GM23248 (cell line): ENCODE measurements at regions not wholly inside any gene's neighbourhood (a gene's known extent, or its start where the extent isn't known, plus 50 kb on each side); places are given as distances from the start of the nearest gene placed in this dataset.

Experiments
- DNase-seq: peaks from one replicate; pipeline ENCODE4 v3.0.0-alpha.2; 2015
- H2AFZ ChIP-seq: fragments of 200-600 bp; sonication (generic); 2 replicates; pipeline ENCODE4 v1.6.1; 2016; ENCODE audit warnings: antibody characterized with exemption
- H3F3A ChIP-seq: fragments of 200-600 bp; sonication (generic); 2 replicates; pipeline ENCODE4 v1.6.1; 2016; ENCODE audit warnings: mild to moderate bottlenecking, antibody characterized with exemption, mixed run types; ENCODE audit not compliant: insufficient read depth
- H3K27ac ChIP-seq: fragments of 200-600 bp; sonication (generic); 2 replicates; pipeline ENCODE4 v1.5.1; 2016; ENCODE audit warnings: mild to moderate bottlenecking
- H3K27me3 ChIP-seq: fragments of 200-600 bp; sonication (generic); replicated peaks from 2 replicates; pipeline ENCODE4 v1.6.1; 2016; ENCODE audit warnings: mild to moderate bottlenecking; ENCODE audit not compliant: insufficient read depth
- H3K36me3 ChIP-seq: fragments of 200-600 bp; sonication (generic); 2 replicates; pipeline ENCODE4 v1.6.1; 2016; ENCODE audit warnings: low read depth, mild to moderate bottlenecking
- H3K4me1 ChIP-seq: fragments of 200-600 bp; sonication (generic); 2 replicates; pipeline ENCODE4 v1.6.1; 2016; ENCODE audit warnings: mild to moderate bottlenecking; ENCODE audit not compliant: insufficient read depth
- H3K4me2 ChIP-seq: fragments of 200-600 bp; sonication (generic); one replicate; pipeline ENCODE4 v1.6.1; 2016; ENCODE audit warnings: mild to moderate bottlenecking; ENCODE audit not compliant: unreplicated experiment
- H3K4me3 ChIP-seq: fragments of 200-600 bp; sonication (generic); 2 replicates; pipeline ENCODE4 v1.5.1; 2016; ENCODE audit warnings: mild to moderate bottlenecking
- H3K79me2 ChIP-seq: fragments of 200-600 bp; sonication (generic); 2 replicates; pipeline ENCODE4 v1.6.1; 2016; ENCODE audit warnings: mild to moderate bottlenecking; ENCODE audit not compliant: insufficient read depth
- H3K9ac ChIP-seq: fragments of 200-600 bp; sonication (generic); 2 replicates; pipeline ENCODE4 v1.6.1; 2016; ENCODE audit warnings: mild to moderate bottlenecking
- H3K9me2 ChIP-seq: fragments of 200-600 bp; sonication (generic); 2 replicates; pipeline ENCODE4 v1.6.1; 2016; ENCODE audit warnings: mixed run types, mild to moderate bottlenecking, moderate library complexity; ENCODE audit not compliant: insufficient read depth
- H3K9me3 ChIP-seq: fragments of 200-600 bp; sonication (generic); one replicate; pipeline ENCODE4 v1.6.1; 2017; ENCODE audit warnings: low read depth
- H4K20me1 ChIP-seq: fragments of 200-600 bp; sonication (generic); 2 replicates; pipeline ENCODE4 v1.6.0; 2016; ENCODE audit not compliant: insufficient read depth
- EZH2 ChIP-seq: fragments of 200-600 bp; sonication (generic); IDR thresholded peaks from 2 replicates; pipeline ENCODE4 v1.6.1; 2018; ENCODE audit warnings: antibody characterized with exemption, mild to moderate bottlenecking; ENCODE audit not compliant: insufficient read depth, poor library complexity, severe bottlenecking
- EZH2phosphoT487 ChIP-seq: fragments of 200-600 bp; sonication (generic); IDR thresholded peaks from 2 replicates; pipeline ENCODE4 v1.6.1; 2018; ENCODE audit warnings: antibody characterized with exemption, moderate library complexity, mild to moderate bottlenecking, low read depth; ENCODE audit not compliant: insufficient read depth
- WGBS, 2 experiments: methylation state at CpG; one replicate each; pipeline ENCODE4 v1.1.6; 2015 to 2017; ENCODE audit warnings: low lambda C conversion rate in 2 of 2, low coverage in 1 of 2; ENCODE audit errors: missing lambda C conversion rate in 2 of 2; 5-methylcytosine and 5-hydroxymethylcytosine counted together
- in situ Hi-C: fragments of 300-500 bp; cut with MboI; formaldehyde crosslinking; loops from 2 replicates; pipeline ENCODE4 v1.15.0; 2020

GRCh38 chr3:34260271-34261000, 462.0 kb downstream of the PDCD6IP start:
- Histone ChIP-seq H3K27ac (no peak overlapping the region), H3K36me3 (no peaks in the 10 kb centered on the region), H3K4me3 (no peak overlapping the region), H3K9ac (no peak overlapping the region), H3K9me2 (no peaks in the 10 kb centered on the region), H2AFZ (no peak overlapping the region), H3K4me1 (no peaks in the 10 kb centered on the region), H3K9me3 (no peaks in the 10 kb centered on the region), H3F3A (no peaks in the 10 kb centered on the region), H3K4me2 (no peak overlapping the region), H3K79me2 (no peaks in the 10 kb centered on the region), H3K27me3 (no peaks in the 10 kb centered on the region; the same call in 1 of the 2 replicates), H4K20me1 (no peaks in the 10 kb centered on the region)
- peak; percentile 61 for DNase-seq
- no peak for TF ChIP-seq EZH2phosphoT487
- TF ChIP-seq EZH2: no peak
- 3% methylated on average over 2 of the region's 2 CpGs for WGBS, 2 experiments
- in situ Hi-C loops: no loop called here

- Histone ChIP-seq H2AFZ (no peak overlapping the region), H3K9me3 (no peaks in the 10 kb centered on the region), H3K9ac (no peak overlapping the region), H3K27me3 (no peaks in the 10 kb centered on the region; the same call in 1 of the 2 replicates), H3K4me2 (no peak overlapping the region), H3K36me3 (no peaks in the 10 kb centered on the region), H3K79me2 (no peaks in the 10 kb centered on the region), H3K4me1 (no peaks in the 10 kb centered on the region), H4K20me1 (no peaks in the 10 kb centered on the region), H3K9me2 (no peaks in the 10 kb centered on the region), H3F3A (no peaks in the 10 kb centered on the region), H3K27ac (no peak overlapping the region), H3K4me3 (no peak overlapping the region)
- DNase-seq: peak; percentile 26
- 7 to 25% methylated on average over 1 of the region's 1 CpG for WGBS, 2 experiments
- TF ChIP-seq EZH2 (no peak), EZH2phosphoT487 (no peak)
- in situ Hi-C loops: no loop called here
Observed at GRCh38 chr3:34261001-34261385, 462.6 kb downstream of the PDCD6IP start.

DNA sequence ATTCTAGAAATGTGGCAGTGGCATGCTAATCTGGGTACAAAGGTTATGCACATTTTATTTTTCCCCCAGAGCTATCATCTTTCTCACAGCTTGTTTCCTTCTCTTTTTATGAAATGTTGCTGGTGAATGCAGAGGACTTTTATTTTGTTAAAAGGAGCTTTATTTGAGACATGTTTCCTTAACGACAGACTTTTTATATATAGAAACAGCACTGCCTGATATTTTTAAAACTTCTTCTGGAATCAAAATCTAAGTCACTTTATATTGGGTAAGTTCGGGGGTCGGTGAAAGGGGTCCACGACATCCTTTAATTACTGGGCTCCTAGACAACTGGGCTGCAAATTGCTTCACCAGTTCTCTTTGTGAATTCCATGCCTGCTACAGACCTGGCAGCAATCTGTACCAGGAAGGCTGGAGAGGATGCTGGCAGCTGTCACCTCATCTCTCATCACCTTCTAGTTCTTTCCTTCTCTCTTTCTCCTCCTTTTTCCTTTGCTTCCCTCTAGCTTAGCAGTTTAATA, 464.7 kb downstream of the PDCD6IP start:
- H3K27ac ChIP-seq: no peak overlapping the region
- no peaks in the 10 kb centered on the region; the same call in 1 of the 2 replicates for H3K27me3 ChIP-seq

DNA sequence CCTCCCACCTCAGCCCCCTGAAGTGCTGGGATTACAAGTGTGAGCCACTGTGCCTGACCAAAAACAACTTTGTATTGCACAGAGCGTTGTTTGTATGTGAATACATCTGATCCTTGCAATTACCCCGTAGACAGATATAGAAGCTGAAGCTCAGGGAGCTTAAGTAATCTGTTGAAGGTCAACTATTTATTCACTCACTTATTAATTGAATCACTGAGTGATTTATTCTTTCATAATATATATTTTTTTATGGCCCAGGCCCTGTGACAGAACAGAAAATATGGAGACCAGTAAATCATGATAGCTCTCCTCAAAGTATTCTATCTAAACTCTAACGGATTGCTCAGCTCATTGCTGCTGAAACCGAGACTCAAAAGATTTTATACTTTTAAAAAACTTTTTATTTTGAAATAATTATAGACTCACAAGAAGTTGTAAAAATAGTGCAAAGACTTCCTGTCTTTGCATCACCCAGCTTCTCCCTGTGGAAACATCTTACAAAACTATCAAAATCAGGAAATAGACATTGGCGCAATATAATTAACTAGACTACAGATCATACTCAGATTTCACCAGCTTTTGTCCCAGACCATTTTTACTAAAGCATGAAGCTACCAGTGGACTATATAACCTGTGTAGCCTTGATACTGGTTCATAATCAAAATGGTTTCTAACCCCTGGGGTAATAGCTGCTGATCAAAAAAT, 466.1 kb downstream of the PDCD6IP start:
- TF ChIP-seq EZH2: no peak
- no peak for TF ChIP-seq EZH2phosphoT487
- no peak overlapping the region for H3K27ac ChIP-seq
- WGBS, 2 experiments: 16 to 22% methylated on average over 5 of the region's 5 CpGs

More for the DNA sequence above, 464.7 kb downstream of the PDCD6IP start:
- DNase-seq: no peak
- Histone ChIP-seq H3K79me2 (no peaks in the 10 kb centered on the region), H3K4me2 (no peak overlapping the region), H2AFZ (no peak overlapping the region), H3F3A (no peaks in the 10 kb centered on the region), H3K9ac (no peak overlapping the region), H4K20me1 (no peaks in the 10 kb centered on the region), H3K4me3 (no peak overlapping the region), H3K9me2 (no peaks in the 10 kb centered on the region), H3K36me3 (no peaks in the 10 kb centered on the region), H3K9me3 (no peaks in the 10 kb centered on the region), H3K4me1 (no peaks in the 10 kb centered on the region)
- TF ChIP-seq EZH2 (no peak), EZH2phosphoT487 (no peak)
- in situ Hi-C loops: no loop called here
- whole genome bisulfite sequencing, 2 experiments: 0 to 2% methylated on average over 4 of the region's 4 CpGs

More for the DNA sequence above, 466.1 kb downstream of the PDCD6IP start:
- Histone ChIP-seq H3K79me2 (no peaks in the 10 kb centered on the region), H3K4me1 (no peaks in the 10 kb centered on the region), H3K4me2 (no peak overlapping the region), H2AFZ (no peak overlapping the region), H3F3A (no peaks in the 10 kb centered on the region), H3K9me3 (no peaks in the 10 kb centered on the region), H4K20me1 (no peaks in the 10 kb centered on the region), H3K9me2 (no peaks in the 10 kb centered on the region), H3K4me3 (no peak overlapping the region), H3K36me3 (no peaks in the 10 kb centered on the region), H3K9ac (no peak overlapping the region), H3K27me3 (no peaks in the 10 kb centered on the region; the same call in 1 of the 2 replicates)
- DNase-seq: no peak
- in situ Hi-C loops: no loop called here
